Mesendoderm (in vitro differentiated cells): ENCODE measurements at regions not wholly inside any gene's neighbourhood (a gene's known extent, or its start where the extent isn't known, plus 50 kb on each side); places are given as distances from the start of the nearest gene placed in this dataset.

Experiments
- DNase-seq: peaks from one replicate; pipeline ENCODE4 v3.0.0; 2013
- H2AK5ac ChIP-seq: 2 replicates; pipeline ENCODE4 v1.6.1; 2013; ENCODE audit warnings: low read length, inconsistent platforms
- H2BK120ac ChIP-seq: 2 replicates; pipeline ENCODE4 v1.6.1; 2013; ENCODE audit warnings: low read depth, mild to moderate bottlenecking, low read length, moderate library complexity, mixed read lengths
- H2BK15ac ChIP-seq: replicated peaks from 2 replicates; pipeline ENCODE4 v1.6.1; 2013; ENCODE audit warnings: low read depth, mild to moderate bottlenecking, moderate library complexity
- H2BK5ac ChIP-seq: 2 replicates; pipeline ENCODE4 v1.6.1; 2013; ENCODE audit warnings: low read length, inconsistent platforms
- H3K18ac ChIP-seq: 2 replicates; pipeline ENCODE4 v1.6.1; 2013; ENCODE audit warnings: mild to moderate bottlenecking, low read length, mixed read lengths
- H3K23ac ChIP-seq: one replicate; pipeline ENCODE4 v1.6.1; 2013; ENCODE audit warnings: low read length
- H3K27ac ChIP-seq: 2 replicates; pipeline ENCODE4 v1.5.1; 2013; ENCODE audit warnings: low read depth, mild to moderate bottlenecking, inconsistent platforms, low read length, moderate library complexity
- H3K27me3 ChIP-seq: 2 replicates; pipeline ENCODE4 v1.6.1; 2013; ENCODE audit warnings: low read length, control low read depth, mild to moderate bottlenecking, inconsistent platforms; ENCODE audit not compliant: insufficient read depth, poor library complexity
- H3K36me3 ChIP-seq: 2 replicates; pipeline ENCODE4 v1.6.1; 2013; ENCODE audit warnings: low read length, inconsistent platforms; ENCODE audit not compliant: control insufficient read depth, insufficient read depth
- H3K4ac ChIP-seq: one replicate; pipeline ENCODE4 v1.6.1; 2013; ENCODE audit warnings: low read depth, mild to moderate bottlenecking, low read length, moderate library complexity
- H3K4me1 ChIP-seq: 2 replicates; pipeline ENCODE4 v1.6.1; 2013; ENCODE audit warnings: low read depth, low read length, inconsistent platforms; ENCODE audit not compliant: control insufficient read depth
- H3K4me2 ChIP-seq: 2 replicates; pipeline ENCODE4 v1.6.1; 2013; ENCODE audit warnings: low read length
- H3K4me3 ChIP-seq: 2 replicates; pipeline ENCODE4 v1.5.1; 2013; ENCODE audit warnings: mild to moderate bottlenecking, low read length
- H3K56ac ChIP-seq: one replicate; pipeline ENCODE4 v1.6.1; 2013; ENCODE audit warnings: low read length
- H3K79me1 ChIP-seq: 2 replicates; pipeline ENCODE4 v1.6.1; 2013; ENCODE audit warnings: low read length, inconsistent platforms
- H3K79me2 ChIP-seq: 2 replicates; pipeline ENCODE4 v1.6.1; 2013; ENCODE audit warnings: mild to moderate bottlenecking, low read length; ENCODE audit not compliant: control insufficient read depth, insufficient read depth
- H3K9ac ChIP-seq: 2 replicates; pipeline ENCODE4 v1.6.1; 2013; ENCODE audit warnings: low read length, inconsistent platforms
- H4K5ac ChIP-seq: one replicate; pipeline ENCODE4 v1.6.1; 2013; ENCODE audit warnings: low read length
- H4K8ac ChIP-seq: one replicate; pipeline ENCODE4 v1.6.1; 2013; ENCODE audit warnings: low read depth, mild to moderate bottlenecking, control low read depth, low read length, moderate library complexity
- WGBS: extraction: QIAGEN DNeasy Blood & Tissue Kit; methylation state at CpG from one replicate; pipeline ENCODE4 v1.1.7; 2013; ENCODE audit warnings: low lambda C conversion rate, missing lambda C conversion rate; ENCODE audit not compliant: insufficient coverage; ENCODE audit errors: extremely low coverage; 5-methylcytosine and 5-hydroxymethylcytosine counted together

- Histone ChIP-seq H3K4me1 (no peaks in the 10 kb centered on the region), H3K27me3 (no peaks in the 10 kb centered on the region), H3K4me3 (no peak overlapping the region), H2BK120ac (no peak overlapping the region), H2BK5ac (no peak overlapping the region), H3K23ac (no peak overlapping the region), H3K9ac (no peak overlapping the region), H3K4ac (no peak overlapping the region), H4K8ac (no peak overlapping the region), H3K36me3 (no peaks in the 10 kb centered on the region), H2AK5ac (no peak overlapping the region), H4K5ac (no peak overlapping the region), H3K79me1 (no peaks in the 10 kb centered on the region), H3K27ac (no peak overlapping the region), H3K4me2 (no peak overlapping the region), H2BK15ac (no peak overlapping the region), H3K56ac (no peak overlapping the region), H3K79me2 (no peaks in the 10 kb centered on the region), H3K18ac (no peak overlapping the region)
- WGBS, result no CpG with 5 or more reads among the region's 4 CpGs
- no peak for DNase-seq
These were observed 354.7 kb upstream of the SMIM21 start for GRCh38 chr18:75782204-75782603.

- Histone ChIP-seq H3K27ac (no peak overlapping the region), H3K4me1 (no peaks in the 10 kb centered on the region), H2BK15ac (no peak overlapping the region), H3K4ac (no peak overlapping the region), H3K4me2 (no peak overlapping the region), H3K79me1 (no peaks in the 10 kb centered on the region), H2BK120ac (no peak overlapping the region), H3K27me3 (no peaks in the 10 kb centered on the region), H2AK5ac (no peak overlapping the region), H3K18ac (no peak overlapping the region), H3K36me3 (no peaks in the 10 kb centered on the region), H2BK5ac (no peak overlapping the region), H3K4me3 (no peak overlapping the region), H4K8ac (no peak overlapping the region), H3K56ac (no peak overlapping the region), H3K79me2 (no peaks in the 10 kb centered on the region), H4K5ac (no peak overlapping the region), H3K23ac (no peak overlapping the region), H3K9ac (no peak overlapping the region)
- no CpG with 5 or more reads among the region's 3 CpGs for WGBS
- DNase-seq, result no peak
These were observed 352.4 kb upstream of the SMIM21 start for GRCh38 chr18:75779910-75780309.

- Histone ChIP-seq H3K36me3 (no peaks in the 10 kb centered on the region), H2BK5ac (no peak overlapping the region), H3K23ac (no peak overlapping the region), H3K4me1 (no peaks in the 10 kb centered on the region), H4K5ac (no peak overlapping the region), H3K79me1 (no peaks in the 10 kb centered on the region), H3K4me2 (no peak overlapping the region), H2BK15ac (no peak overlapping the region), H3K27me3 (no peaks in the 10 kb centered on the region), H2AK5ac (no peak overlapping the region), H2BK120ac (no peak overlapping the region), H3K79me2 (no peaks in the 10 kb centered on the region), H3K4me3 (no peak overlapping the region), H3K27ac (no peak overlapping the region), H3K18ac (no peak overlapping the region), H4K8ac (no peak overlapping the region), H3K4ac (no peak overlapping the region), H3K9ac (no peak overlapping the region), H3K56ac (no peak overlapping the region)
- DNase-seq, result no peak
- no CpG with 5 or more reads among the region's 4 CpGs for WGBS
These were observed 351.9 kb upstream of the SMIM21 start for GRCh38 chr18:75779450-75779849.

- Histone ChIP-seq H3K18ac (no peak overlapping the region), H3K4me1 (no peaks in the 10 kb centered on the region)
These were observed 350.1 kb upstream of the SMIM21 start for GRCh38 chr18:75777630-75778029.

GRCh38 chr18:75775121-75775520 lies 347.6 kb upstream of the SMIM21 start:
- Histone ChIP-seq H4K5ac (no peak overlapping the region), H3K27me3 (no peaks in the 10 kb centered on the region), H3K79me1 (no peaks in the 10 kb centered on the region), H2BK15ac (no peak overlapping the region), H3K4me3 (no peak overlapping the region), H4K8ac (no peak overlapping the region), H3K79me2 (no peaks in the 10 kb centered on the region), H2AK5ac (no peak overlapping the region), H2BK5ac (no peak overlapping the region), H3K56ac (no peak overlapping the region), H2BK120ac (no peak overlapping the region), H3K36me3 (no peaks in the 10 kb centered on the region), H3K9ac (no peak overlapping the region), H3K27ac (no peak overlapping the region), H3K23ac (no peak overlapping the region), H3K18ac (no peak overlapping the region), H3K4ac (no peak overlapping the region), H3K4me1 (no peaks in the 10 kb centered on the region), H3K4me2 (no peak overlapping the region)
- no CpG with 5 or more reads among the region's 2 CpGs for WGBS
- DNase-seq, result no peak

More at GRCh38 chr18:75777630-75778029, 350.1 kb upstream of the SMIM21 start:
- H3K56ac ChIP-seq, result no peak overlapping the region
- no peak overlapping the region for H3K4me2 ChIP-seq
- no peaks in the 10 kb centered on the region for H3K79me1 ChIP-seq
- no peak overlapping the region for H2AK5ac ChIP-seq
- no peak overlapping the region for H4K5ac ChIP-seq
- H2BK120ac ChIP-seq, result no peak overlapping the region
- H3K4ac ChIP-seq, result no peak overlapping the region
- H3K27ac ChIP-seq, result no peak overlapping the region
- no peak overlapping the region for H3K4me3 ChIP-seq
- H2BK5ac ChIP-seq, result no peak overlapping the region
- DNase-seq, result no peak
- H3K27me3 ChIP-seq, result no peaks in the 10 kb centered on the region
- H3K36me3 ChIP-seq, result no peaks in the 10 kb centered on the region
- H3K9ac ChIP-seq, result no peak overlapping the region
- WGBS, result no CpG with 5 or more reads among the region's 6 CpGs
- no peaks in the 10 kb centered on the region for H3K79me2 ChIP-seq
- H4K8ac ChIP-seq, result no peak overlapping the region
- no peak overlapping the region for H3K23ac ChIP-seq
- H2BK15ac ChIP-seq, result no peak overlapping the region

GRCh38 chr18:75773618-75774017 lies 346.1 kb upstream of the SMIM21 start:
- Histone ChIP-seq H2BK15ac (no peak overlapping the region), H3K4me1 (no peaks in the 10 kb centered on the region), H2AK5ac (no peak overlapping the region), H3K9ac (no peak overlapping the region), H3K79me2 (no peaks in the 10 kb centered on the region), H3K4me2 (no peak overlapping the region), H3K79me1 (no peaks in the 10 kb centered on the region), H3K18ac (no peak overlapping the region), H4K8ac (no peak overlapping the region), H3K36me3 (no peaks in the 10 kb centered on the region), H3K27me3 (no peaks in the 10 kb centered on the region), H2BK5ac (no peak overlapping the region), H4K5ac (no peak overlapping the region), H3K4ac (no peak overlapping the region), H3K56ac (no peak overlapping the region), H2BK120ac (no peak overlapping the region), H3K23ac (no peak overlapping the region), H3K4me3 (no peak overlapping the region), H3K27ac (no peak overlapping the region)
- no CpG with 5 or more reads among the region's 3 CpGs for WGBS
- no peak for DNase-seq
